GM19397 (cell line): ENCODE measurements at regions not wholly inside any gene's neighbourhood (a gene's known extent, or its start where the extent isn't known, plus 50 kb on each side); places are given as distances from the start of the nearest gene placed in this dataset.

Experiments
- ATAC-seq: cut with Tn5 transposase; IDR thresholded peaks from one replicate; pipeline ENCODE4 v1.9.1; 2021; ENCODE audit warnings: mild to moderate bottlenecking, moderate library complexity; ENCODE audit not compliant: unreplicated experiment

DNA sequence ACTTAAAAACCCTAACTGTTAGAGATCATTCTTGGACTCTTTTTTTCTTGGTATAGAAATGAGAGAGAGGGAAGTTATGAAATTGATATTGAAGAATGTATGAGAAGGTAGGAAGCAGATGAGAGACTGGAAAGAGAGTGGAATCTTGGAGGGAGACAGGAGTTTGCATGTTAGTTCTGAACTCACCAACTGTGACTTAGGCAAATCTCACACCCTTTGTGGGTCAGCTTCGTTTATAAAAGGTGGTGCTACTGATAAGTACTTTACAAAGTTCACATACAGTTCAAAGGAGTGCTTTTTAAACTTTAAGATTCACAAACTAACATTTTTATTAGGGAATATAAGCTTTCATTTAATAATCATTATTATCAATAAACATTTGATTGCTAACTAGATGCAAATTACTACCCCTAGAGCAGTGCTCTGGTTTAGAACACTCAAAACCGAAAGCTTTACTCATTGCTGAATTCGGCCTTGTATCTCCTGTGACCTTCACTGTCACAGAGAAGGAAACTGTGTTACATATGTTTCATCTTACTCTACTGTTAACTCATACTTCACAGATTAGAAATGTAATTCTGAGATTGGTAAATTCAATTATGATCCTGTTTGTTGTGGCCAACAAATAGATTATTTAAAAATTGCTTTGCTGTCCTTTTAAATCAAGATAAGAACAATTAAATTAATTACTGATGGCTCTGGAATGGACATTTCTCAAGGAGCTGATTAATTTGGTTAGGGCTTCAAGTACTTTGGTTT lies 143.2 kb downstream of the RMI1 start:
- peak; percentile 80 for ATAC-seq

DNA sequence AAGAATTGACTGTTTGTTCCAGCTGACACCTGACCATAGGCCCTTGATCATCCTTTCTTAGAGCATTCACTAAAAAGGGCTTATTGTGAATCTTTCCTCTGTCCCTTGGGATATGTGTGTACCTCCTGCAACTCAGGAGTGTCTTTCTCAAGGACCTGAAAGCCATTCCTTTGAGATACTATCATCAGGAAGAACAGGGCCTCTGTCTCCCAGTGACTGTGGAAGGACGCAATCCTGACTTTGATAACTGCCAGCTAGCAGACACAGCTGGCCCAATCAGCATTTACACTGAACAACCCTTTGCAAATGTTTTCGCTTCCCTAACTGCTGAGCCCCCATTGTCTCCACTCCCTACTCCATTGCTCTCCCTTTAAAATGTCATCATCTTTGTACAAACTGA lies 144.4 kb downstream of the RMI1 start:
- no peak for ATAC-seq

DNA sequence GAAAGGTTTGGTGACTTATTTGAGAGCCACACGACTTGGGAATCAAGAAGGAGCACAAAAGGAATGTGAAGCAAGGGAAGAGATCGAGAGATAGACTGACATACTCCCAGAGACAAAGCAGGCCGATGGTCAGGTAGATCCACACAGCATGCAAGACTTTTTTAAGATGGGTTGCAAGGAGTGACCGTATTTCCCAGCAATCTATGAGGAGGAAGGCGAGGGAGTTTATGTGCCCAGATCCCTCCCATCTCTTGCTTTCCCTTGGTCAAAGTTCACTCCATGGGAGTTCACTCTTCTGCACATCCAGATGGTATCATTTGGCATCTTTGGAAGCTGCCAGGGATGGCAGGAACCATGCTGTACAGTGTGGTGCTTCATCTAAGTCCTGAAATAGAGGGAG lies 148.9 kb downstream of the RMI1 start:
- no peak for ATAC-seq

DNA sequence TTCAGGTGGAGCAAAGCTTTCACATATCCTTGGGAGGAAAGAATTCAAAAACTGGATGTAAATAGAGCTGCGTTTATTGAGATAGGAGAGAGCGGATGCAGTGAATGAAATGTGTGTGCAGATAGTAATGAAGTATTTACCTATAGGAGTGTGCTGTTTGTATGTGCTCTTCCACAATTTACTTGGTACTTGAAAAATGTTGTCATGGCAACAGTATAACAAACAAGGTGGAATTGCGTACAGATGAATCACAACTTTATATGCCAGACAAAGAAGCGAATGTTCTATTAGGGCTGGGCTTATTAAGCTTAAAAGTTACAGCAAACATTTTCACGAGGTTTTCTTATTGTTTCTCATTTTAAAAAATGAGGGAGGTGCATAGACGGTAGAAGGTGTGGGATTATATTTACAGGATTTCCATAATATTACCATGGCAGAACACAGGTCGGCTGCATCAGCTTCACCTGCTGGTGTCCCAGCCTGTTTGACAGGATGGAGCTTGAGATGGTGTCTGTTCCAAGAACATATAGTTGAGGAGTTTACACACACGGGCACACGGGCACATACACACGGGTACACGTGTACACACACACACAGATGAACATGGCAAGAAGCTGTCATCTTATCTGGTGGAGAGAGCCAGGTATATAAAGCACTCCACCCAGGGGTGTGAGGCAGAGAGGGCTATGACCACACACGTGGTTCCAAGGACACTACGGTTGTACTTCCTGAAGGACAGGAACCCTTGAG lies 155.7 kb downstream of the RMI1 start:
- ATAC-seq: no peak

DNA sequence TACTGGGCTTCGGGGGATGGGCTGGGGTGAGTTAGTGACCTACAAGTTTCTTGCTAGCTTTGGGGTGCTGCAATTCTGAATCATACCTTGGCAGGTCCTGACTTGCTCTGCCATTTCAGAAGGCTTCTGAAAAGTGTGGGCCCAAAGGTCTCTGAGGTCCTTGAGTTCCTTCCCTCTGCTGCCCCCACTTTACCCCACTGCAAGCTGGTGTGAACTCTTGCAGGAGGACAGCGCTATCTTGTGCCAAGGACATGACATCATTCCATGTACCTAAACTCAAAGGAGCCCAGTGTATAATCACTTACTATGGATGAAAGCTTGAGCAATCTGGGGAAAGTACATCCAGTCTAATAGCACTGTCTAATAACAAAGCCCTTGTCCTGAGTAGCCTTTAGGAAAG lies 157.4 kb downstream of the RMI1 start:
- no peak for ATAC-seq

DNA sequence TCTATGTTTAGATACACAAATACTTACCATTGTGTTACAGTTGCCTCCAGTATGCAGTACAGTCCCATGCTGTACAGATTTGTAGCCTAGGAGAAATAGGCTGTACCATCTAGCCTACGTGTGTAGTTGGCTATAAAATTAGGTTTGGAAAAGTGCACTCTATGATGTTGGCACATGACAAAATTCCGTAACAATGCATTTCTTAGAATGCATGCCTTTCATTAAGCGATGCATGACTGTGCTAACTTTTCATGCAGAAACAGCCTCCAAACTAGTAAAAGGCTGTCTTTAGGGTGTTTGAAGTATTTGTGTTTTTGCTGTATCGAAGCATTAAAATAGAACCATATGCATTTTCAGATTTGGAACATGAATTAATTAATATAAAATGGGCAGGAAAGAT lies 157.9 kb downstream of the RMI1 start:
- ATAC-seq: no peak

DNA sequence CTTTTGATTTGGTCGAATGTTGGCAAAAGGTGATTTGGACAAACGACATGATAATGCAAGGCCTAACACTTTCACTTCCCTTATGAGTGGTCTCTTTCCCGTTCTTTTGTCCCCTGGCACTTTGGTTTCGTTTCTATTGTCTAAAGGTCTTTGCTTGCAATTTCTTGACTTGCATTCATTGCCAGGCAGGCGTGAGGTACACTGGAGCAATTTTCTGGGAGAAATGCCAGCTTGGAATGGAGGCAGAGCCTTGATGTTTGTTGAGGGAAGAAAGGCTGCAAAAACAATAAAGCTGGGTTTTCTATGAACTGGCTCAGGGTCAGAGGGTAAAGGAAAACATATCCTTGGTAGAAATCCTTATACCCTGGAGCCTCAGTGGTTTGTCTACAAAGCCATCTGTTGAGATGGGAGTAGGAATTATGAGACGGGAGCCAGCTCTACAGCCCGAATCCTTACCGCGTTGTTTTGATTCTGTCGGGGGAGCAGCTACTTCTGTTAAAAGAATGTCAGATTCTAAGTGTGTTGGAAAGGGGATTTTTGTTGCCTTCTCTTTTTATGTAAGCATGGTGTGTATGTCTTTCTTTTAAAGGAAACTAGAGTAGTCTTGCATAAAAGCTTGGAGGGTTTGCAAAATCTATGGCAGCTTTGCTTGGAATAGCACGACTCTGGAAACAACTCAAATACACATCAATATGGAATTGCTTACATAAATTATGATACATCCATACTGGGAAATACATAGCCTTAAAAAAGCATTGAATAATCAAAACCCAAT lies 158.9 kb downstream of the RMI1 start:
- ATAC-seq: no peak

DNA sequence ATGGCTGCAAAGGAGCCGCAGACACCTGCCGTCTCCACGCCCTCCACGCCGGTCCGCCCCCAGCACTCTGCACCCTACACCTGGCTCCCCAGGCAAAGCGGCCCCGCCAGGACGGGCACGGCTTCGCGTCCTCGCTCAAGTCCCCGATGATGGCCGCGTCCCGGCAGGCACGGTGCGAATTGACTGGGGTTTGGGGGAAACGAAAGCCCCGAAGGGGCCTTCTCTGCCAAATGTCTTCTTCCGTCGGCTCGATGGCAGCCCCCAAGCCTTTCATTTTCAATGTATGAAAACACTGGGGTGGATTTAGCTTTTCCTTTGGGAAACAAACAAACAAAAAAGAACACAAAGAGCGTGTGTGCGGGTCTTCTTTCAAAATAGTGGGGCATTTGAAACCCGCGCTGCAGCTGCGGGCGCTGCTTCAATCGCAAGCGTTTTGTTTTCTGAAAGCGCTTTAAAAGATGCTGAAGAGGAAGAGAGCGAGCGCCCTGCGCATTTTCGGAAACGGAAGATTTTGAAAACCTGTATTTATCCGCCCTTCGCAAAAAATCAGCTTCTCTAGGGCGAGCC lies 160.0 kb downstream of the RMI1 start:
- ATAC-seq: no peak

DNA sequence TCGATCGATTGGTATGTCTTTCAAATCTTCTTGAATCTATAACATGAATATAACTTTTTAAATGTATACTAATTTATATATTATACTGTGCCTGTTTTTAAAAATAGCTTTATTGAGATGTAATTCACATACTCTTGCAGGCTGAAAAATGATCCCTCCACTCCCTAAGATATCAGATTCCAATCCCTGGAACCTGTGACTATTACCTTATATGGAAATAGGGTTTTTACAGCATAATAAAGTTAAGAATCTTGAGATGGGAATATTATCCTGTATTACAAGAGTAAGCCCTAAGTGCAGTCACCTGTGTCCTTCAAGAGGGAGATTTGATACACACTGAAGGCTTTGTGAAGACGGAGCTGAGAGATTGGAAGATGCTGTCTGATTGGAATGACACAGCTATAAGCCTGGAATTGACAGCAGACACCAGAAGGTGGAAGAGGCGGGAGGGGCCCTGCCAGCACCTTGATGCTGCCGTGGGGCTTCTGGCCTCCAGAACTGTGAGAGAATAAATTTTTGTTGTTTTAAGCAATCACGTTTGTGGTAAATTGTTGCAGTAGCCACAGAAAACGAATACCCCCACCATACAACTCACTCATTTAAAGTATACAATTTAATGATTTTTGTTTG lies 161.3 kb downstream of the RMI1 start:
- ATAC-seq: no peak

DNA sequence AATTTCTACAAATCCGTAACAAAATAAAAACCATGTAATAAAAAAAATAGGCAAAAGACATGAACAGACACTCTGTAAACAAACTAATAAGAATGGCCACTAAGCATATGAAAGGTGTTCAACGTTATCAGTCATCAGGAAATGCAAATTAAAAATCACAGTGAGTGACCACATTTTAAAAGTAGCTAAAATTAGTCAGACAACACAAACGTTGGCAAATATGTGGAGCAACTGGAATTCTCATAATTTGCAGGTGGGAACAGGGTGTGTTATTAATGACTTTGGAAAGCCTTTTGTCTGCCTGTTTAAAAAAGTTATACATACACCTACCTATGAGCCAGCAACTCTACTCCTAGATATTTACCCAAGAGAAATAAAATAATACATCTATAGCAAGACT lies 164.4 kb downstream of the RMI1 start:
- no peak for ATAC-seq

DNA sequence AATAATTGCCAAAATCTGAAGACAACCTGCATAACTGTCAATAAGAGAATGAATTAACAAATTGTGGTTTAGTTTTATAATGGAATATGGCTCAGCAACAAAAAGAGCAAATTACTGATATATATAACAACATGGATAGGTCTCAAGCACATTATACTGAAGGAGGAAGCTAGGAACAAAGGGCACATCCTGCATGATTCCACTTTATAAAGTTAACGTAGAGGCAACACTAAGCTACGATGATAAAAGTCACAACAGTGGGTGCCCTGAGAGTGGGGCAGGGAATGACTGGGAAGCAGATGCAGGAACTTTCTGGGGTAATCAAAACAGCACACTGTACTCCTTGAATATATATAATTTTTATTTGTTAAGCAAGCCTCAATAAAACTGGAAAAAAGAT lies 165.2 kb downstream of the RMI1 start:
- no peak for ATAC-seq

DNA sequence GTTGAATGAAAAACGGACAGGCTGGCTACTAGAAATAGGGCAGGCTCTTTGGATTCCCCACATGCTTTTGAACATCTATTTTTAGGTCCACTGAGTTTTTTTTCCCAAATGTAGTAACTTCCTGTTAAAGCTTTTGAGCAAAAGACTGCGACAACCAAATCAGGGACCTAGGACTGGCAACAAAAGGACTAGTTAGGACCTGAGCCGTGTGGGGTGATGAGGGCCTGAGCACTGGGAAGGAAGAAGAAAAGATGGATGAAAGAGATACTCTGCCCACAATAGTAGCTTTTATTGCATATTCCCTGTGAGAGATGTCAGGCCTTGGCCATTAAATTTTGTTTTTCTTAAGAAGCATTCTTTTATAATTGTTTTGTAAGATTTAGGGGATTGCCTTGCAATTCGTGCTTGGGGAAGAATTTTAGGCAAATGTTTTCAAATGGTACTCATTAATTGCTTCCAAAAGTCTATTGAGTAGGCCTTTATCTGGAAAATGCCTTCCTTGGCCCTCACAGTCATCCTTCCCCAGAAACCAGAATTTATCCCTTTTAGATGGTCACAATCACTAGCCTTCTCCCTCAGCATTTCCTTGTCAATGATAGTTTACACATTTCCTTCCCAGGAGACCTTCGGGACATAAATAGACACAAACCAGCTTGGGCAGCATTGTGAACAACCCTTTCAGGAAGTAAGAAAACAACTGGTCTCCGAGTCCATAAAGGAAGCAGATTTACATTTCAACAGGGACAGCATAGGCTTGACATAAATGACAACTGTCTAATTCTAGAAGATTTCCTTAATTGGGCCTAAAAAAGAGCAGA lies 166.5 kb downstream of the RMI1 start:
- no peak for ATAC-seq

DNA sequence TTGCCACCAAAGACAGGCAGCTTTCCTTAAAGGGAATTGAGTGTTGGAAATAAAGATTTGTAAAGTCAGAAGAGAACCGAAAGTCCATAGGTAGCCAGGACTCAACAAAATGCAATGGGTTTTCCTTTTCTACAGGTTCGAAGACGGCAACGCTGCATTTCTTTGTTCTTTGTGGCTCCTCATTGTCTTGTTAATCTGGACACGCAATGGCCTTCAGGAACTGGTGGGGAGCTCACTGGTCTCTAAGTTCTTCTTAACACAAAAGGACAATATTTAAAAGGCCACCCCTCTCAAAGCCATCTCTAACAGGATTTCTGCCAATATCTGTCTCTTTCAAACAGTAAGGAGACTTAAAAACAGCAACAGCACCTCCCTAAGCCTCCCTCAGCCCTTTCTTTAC lies 170.6 kb downstream of the RMI1 start:
- no peak for ATAC-seq

DNA sequence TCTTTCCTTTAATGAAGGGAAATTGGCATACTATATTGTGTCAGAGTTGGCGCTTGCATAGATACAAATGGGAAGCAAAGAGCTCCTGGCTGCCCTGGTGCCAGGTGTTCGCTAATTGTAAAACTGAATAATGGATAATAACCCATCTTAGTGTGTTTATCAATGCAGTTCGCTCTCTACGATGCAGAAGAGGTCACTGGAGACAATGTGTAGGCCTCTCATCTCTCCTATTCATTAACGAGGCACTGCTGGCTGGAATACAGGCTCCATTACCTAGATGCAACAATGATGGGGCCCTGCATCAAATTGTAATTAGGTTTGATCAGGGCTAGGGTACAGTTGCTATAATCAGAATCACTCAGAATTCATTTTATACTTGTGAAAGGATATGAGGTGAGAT lies 171.0 kb downstream of the RMI1 start:
- no peak for ATAC-seq

DNA sequence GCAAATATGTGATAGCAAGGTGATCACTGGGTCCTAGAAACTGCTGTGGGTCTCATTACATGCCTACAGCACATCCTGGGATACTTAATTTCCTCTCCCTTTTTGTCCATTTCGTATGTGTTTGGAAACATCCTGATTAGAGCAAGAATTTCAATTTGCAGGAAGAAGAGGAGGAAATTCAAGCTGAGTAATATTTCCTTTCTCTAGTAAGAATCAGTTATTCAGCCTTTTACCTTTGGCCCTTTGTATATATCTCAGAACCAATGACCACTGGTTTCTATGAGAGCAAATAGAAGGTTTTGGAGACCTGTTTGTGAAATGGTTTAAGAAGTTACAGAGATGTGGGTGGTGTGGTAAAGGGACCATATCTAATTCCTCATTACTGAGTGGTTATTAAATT lies 171.6 kb downstream of the RMI1 start:
- no peak for ATAC-seq

DNA sequence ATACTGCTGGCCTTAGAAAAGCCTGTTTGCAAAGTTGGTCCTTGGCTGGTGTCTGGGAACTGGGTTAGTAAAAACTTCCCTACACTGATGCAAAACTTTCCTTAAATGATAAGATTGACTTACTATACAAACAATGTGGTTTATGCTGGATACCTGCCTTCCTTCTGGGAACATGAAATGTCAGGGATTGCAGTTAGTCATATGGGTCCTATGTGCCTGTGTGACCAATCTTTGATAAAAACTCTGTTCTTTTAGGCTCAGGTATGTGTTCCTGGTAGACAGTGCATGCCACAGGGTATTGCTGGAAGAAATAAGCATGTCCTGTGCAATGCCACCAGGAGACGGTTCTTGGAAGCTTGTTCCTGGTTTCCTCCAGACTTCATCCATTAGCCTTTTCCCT lies 173.3 kb downstream of the RMI1 start:
- ATAC-seq: no peak

DNA sequence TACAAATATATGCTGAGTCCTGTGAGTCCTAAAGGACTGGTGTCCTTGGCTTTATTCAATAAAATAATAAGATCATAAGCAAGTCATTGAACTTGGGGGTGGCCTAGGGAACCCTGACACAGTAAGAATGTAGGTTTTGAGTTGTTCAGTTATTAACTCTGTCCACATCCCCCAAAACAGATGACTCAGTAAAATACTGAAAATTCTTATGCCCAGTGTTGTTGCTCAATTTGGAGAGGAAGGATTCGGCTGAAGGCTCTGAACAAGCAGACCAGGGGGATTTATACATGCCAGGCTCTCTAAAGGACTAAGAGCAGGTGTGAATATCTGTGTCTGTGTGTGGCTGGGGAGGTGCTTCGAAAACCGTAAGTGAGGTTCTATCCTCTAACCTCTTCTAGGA lies 173.7 kb downstream of the RMI1 start:
- ATAC-seq: no peak

DNA sequence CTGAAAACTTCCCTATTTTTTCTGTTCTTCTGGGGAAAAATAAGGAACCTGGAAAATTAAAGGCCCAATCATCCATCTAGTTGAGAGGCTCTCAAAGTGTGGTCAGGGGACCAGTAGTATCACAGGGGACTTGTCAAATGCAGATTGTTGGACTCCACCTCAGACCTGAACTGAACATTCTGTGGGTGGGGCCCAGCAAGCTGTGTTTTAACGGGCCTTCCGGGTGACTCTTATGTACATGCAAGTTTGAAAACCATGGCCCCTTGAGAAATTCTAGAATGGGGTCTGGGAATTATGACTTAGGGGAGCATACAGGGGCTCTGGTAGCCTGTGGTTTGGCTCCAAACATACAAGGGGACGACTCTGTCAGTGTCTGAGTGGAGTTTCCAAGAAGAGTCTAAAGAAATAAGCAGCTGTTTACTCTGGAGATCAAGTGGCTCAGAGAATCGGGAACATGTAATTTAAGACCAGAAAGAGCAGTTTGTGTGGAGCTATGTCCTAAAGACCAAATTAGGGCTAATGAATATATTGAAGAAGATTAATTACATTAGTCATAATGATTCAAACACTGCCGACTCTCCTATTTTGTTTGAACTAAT lies 177.4 kb downstream of the SLC28A3 start:
- ATAC-seq: no peak

DNA sequence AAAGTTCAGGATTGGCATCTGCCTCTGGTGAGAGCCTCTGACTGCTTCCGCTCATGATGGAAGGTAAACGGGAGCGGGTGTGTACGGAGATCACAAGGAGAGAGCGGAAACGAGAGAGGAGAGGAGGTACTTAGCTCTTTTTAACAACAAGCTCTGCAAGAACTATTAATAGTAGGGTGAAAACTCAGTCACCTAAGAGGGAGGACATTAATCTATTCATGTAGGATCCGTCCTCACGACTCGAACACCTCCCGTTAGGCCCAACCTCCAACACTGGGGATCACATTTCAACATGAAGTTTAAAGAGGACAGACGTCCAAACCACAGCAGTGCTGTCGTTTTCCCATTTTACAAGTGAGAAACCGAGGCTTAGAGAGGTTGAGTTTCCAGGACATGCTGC lies 173.7 kb downstream of the SLC28A3 start:
- ATAC-seq: no peak

DNA sequence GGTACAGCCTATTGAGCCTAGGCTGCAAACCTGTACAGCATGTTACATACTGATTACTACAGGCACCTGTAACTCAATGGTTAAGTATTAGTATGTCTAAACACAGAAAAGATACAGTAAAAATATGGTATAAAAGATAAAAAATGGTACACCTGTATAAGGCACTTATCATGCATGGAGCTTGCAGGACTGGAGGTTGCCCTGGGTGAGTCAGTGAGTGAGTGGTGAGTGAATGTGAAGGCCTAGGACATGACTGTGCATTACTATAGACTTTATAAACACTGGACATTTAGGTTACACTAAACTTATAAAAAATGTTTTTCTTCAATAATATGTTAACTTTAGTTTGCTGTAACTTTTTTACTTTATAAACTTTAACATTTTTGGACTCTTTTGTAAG lies 171.3 kb downstream of the SLC28A3 start:
- no peak for ATAC-seq
